ENCODE measurements at regions not wholly inside any gene's neighbourhood (a gene's known extent, or its start where the extent isn't known, plus 50 kb on each side); places are given as distances from the start of the nearest gene placed in this dataset.

- no peak overlapping the region for H3K27ac ChIP-seq (ENCODE audit: low read length)
- no peak for TF ChIP-seq EZH2 (optimal IDR thresholded peaks at IDR 0.05; ENCODE audit: low read depth, low read length)
- no peak for TF ChIP-seq EZH2phosphoT487 (IDR thresholded peaks at IDR 0.05; ENCODE audit: low read length)
- TF ChIP-seq CTCF (IDR thresholded peaks at IDR 0.05; ENCODE audit: low read length), result no peak
- H2AFZ ChIP-seq (ENCODE audit: low read length), result no peak overlapping the region
- no peaks in the 10 kb centered on the region for H3K79me2 ChIP-seq (ENCODE audit: low read length)
- H3K9ac ChIP-seq (ENCODE audit: low read length), result no peak overlapping the region
- no peaks in the 10 kb centered on the region for H3K36me3 ChIP-seq (replicated peaks; ENCODE audit: insufficient read depth, low read length)
- H3K9me3 ChIP-seq (replicated peaks; ENCODE audit: insufficient read depth, low read length), result no peaks in the 10 kb centered on the region
- H3F3A ChIP-seq (ENCODE audit: insufficient read depth, low read length), result no peaks in the 10 kb centered on the region
- DNase-seq, result no peak
- no peak overlapping the region for H3K4me3 ChIP-seq (ENCODE audit: low read length)
- no peaks in the 10 kb centered on the region for H3K27me3 ChIP-seq (replicated peaks; ENCODE audit: insufficient read depth, low read length)
- no peaks in the 10 kb centered on the region for H3K4me1 ChIP-seq (ENCODE audit: low read length)
- no peaks in the 10 kb centered on the region for H4K20me1 ChIP-seq (ENCODE audit: insufficient read depth, low read length)
- no peaks in the 10 kb centered on the region for H3K9me2 ChIP-seq (replicated peaks; ENCODE audit: insufficient read depth, low read length)
- no peak overlapping the region for H3K4me2 ChIP-seq (ENCODE audit: low read depth, low read length)
These were observed 504.9 kb upstream of the CCDC196 start for GRCh38 chr14:65981192-65981843.

- Histone ChIP-seq H3K9me3 (replicated peaks; ENCODE audit: insufficient read depth, low read length) (no peaks in the 10 kb centered on the region), H3K4me3 (ENCODE audit: low read length) (no peak overlapping the region), H3K9ac (ENCODE audit: low read length) (no peak overlapping the region), H2AFZ (ENCODE audit: low read length) (no peak overlapping the region), H3K79me2 (ENCODE audit: low read length) (no peaks in the 10 kb centered on the region), H3K27me3 (replicated peaks; ENCODE audit: insufficient read depth, low read length) (no peaks in the 10 kb centered on the region), H3K4me1 (ENCODE audit: low read length) (no peaks in the 10 kb centered on the region), H3K4me2 (ENCODE audit: low read depth, low read length) (no peak overlapping the region), H3K27ac (ENCODE audit: low read length) (no peak overlapping the region), H3K36me3 (replicated peaks; ENCODE audit: insufficient read depth, low read length) (no peaks in the 10 kb centered on the region), H4K20me1 (ENCODE audit: insufficient read depth, low read length) (no peaks in the 10 kb centered on the region), H3F3A (ENCODE audit: insufficient read depth, low read length) (no peaks in the 10 kb centered on the region), H3K9me2 (replicated peaks; ENCODE audit: insufficient read depth, low read length) (no peaks in the 10 kb centered on the region)
- no peak for TF ChIP-seq EZH2 (optimal IDR thresholded peaks at IDR 0.05; ENCODE audit: low read depth, low read length)
- no peak for TF ChIP-seq EZH2phosphoT487 (IDR thresholded peaks at IDR 0.05; ENCODE audit: low read length)
- TF ChIP-seq CTCF (IDR thresholded peaks at IDR 0.05; ENCODE audit: low read length), result no peak
- no peak for DNase-seq
These were observed 500.1 kb upstream of the CCDC196 start for GRCh38 chr14:65986041-65986440.

GRCh38 chr14:65989981-65990380 lies 496.2 kb upstream of the CCDC196 start:
- Histone ChIP-seq H3K27me3 (replicated peaks; ENCODE audit: insufficient read depth, low read length) (no peaks in the 10 kb centered on the region), H3K36me3 (replicated peaks; ENCODE audit: insufficient read depth, low read length) (no peaks in the 10 kb centered on the region), H3K79me2 (ENCODE audit: low read length) (no peaks in the 10 kb centered on the region), H3F3A (ENCODE audit: insufficient read depth, low read length) (no peaks in the 10 kb centered on the region), H3K9me2 (replicated peaks; ENCODE audit: insufficient read depth, low read length) (no peaks in the 10 kb centered on the region), H3K9ac (ENCODE audit: low read length) (no peak overlapping the region), H2AFZ (ENCODE audit: low read length) (no peak overlapping the region), H3K4me2 (ENCODE audit: low read depth, low read length) (no peak overlapping the region), H4K20me1 (ENCODE audit: insufficient read depth, low read length) (no peaks in the 10 kb centered on the region), H3K4me3 (ENCODE audit: low read length) (no peak overlapping the region), H3K4me1 (ENCODE audit: low read length) (no peaks in the 10 kb centered on the region), H3K9me3 (replicated peaks; ENCODE audit: insufficient read depth, low read length) (no peaks in the 10 kb centered on the region), H3K27ac (ENCODE audit: low read length) (no peak overlapping the region)
- no peak for DNase-seq
- no peak for TF ChIP-seq CTCF (IDR thresholded peaks at IDR 0.05; ENCODE audit: low read length)
- no peak for TF ChIP-seq EZH2 (optimal IDR thresholded peaks at IDR 0.05; ENCODE audit: low read depth, low read length)
- no peak for TF ChIP-seq EZH2phosphoT487 (IDR thresholded peaks at IDR 0.05; ENCODE audit: low read length)
